Stomach (tissue), 8 donors: ENCODE measurements at regions not wholly inside any gene's neighbourhood (a gene's known extent, or its start where the extent isn't known, plus 50 kb on each side); places are given as distances from the start of the nearest gene placed in this dataset.

Experiments
- DNase-seq, 2 donors: peaks; one replicate each; pipeline versions ENCODE4 v3.0.0 to v3.0.0-alpha.2; 2013 to 2019
- H3K27ac ChIP-seq, 5 donors: fragments of 200-600 bp in 4 of 5; sonication (generic) in 4 of 5; one replicate each; pipeline ENCODE4 v1.5.1; 2013 to 2019; ENCODE audit warnings: mild to moderate bottlenecking in 1 of 5, moderate library complexity in 1 of 5
- H3K27me3 ChIP-seq, 3 donors: fragments of 200-600 bp; sonication (generic); one replicate each; pipeline ENCODE4 v1.5.1; 2017 to 2019; ENCODE audit warnings: mixed run types in 1 of 3
- H3K36me3 ChIP-seq, 4 donors: fragments of 200-600 bp; sonication (generic); 1 replicate in 3 of 4; 2 replicates in 1 of 4; pipeline ENCODE4 v1.5.1; 2016 to 2019
- H3K4me1 ChIP-seq, 4 donors: fragments of 200-600 bp; sonication (generic); one replicate each; pipeline ENCODE4 v1.5.1; 2016 to 2019
- H3K4me3 ChIP-seq, 4 donors: fragments of 200-600 bp; sonication (generic) in 3 of 4; one replicate each; pipeline ENCODE4 v1.5.1; 2016 to 2019; ENCODE audit warnings: mild to moderate bottlenecking in 1 of 4
- H3K9me3 ChIP-seq, 4 donors: fragments of 200-600 bp; sonication (generic); one replicate each; pipeline ENCODE4 v1.5.1; 2016 to 2019
- EP300 ChIP-seq: sonication (generic); formaldehyde crosslinking; IDR thresholded peaks from one replicate; pipeline ENCODE4 v1.6.1; 2017; ENCODE audit warnings: antibody characterized with exemption
- POLR2A ChIP-seq, 4 donors: fragments of 450-650 bp; IDR thresholded peaks; one replicate each; pipeline ENCODE4 v1.6.1; 2016; ENCODE audit warnings: antibody characterized with exemption in 4 of 4, control low read depth in 2 of 4, mild to moderate bottlenecking in 1 of 4, moderate library complexity in 1 of 4
- POLR2AphosphoS5 ChIP-seq, 3 donors: sonication (generic); formaldehyde crosslinking; IDR thresholded peaks; one replicate each; pipeline ENCODE4 v1.6.1; 2016; ENCODE audit warnings: antibody characterized with exemption in 3 of 3
- WGBS, 5 donors: extraction: QIAGEN DNeasy Blood & Tissue Kit in 3 of 5; methylation state at CpG; one replicate each; pipeline versions ENCODE4 v1.1.5 to v1.1.7; 2013 to 2018; 5-methylcytosine and 5-hydroxymethylcytosine counted together
- intact Hi-C: fragments of 100-400 bp; cut with DNase I; formaldehyde crosslinking; loops from one replicate; pipeline ENCODE4 v1.15.1; 2023; ENCODE audit warnings: low total_unique reads
- TF ChIP-seq, protein P1 (sequence below), 7 experiments: fragments of 450-650 bp in 4 of 7; fragments of 200-600 bp in 3 of 7; sonication (generic) in 3 of 7; IDR thresholded peaks; one replicate each; pipeline ENCODE4 v1.5.1; 2016 to 2019; ENCODE audit warnings: antibody characterized with exemption in 7 of 7, control low read depth in 2 of 7, mild to moderate bottlenecking in 1 of 7
- donor health status: healthy with polysubstance abuse.
- donor health status: Bipolar disorder and iron deficiency.
- donor health status: healthy.

DNA sequence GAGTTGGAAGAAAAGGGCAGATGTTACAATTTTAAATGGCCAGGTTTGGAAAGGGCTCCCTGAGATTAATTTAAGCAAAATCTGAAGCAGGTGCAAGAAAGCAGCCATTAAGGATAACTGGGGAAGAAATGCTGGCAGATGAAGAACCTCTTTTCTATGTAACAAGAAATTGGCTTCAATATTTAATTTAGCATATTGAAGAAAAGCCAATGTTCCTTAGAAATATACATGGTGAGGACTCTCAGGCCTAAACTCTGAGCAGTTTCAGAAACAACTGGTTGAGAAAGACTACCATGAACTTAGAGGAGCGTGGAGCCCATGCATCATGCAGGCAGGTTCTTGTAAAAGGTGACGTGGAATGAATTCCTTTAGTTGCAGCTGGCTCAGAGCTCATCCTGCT lies 152.8 kb downstream of the LRIG3 start:
- WGBS, 5 donors: 69 to 87% (median 74%) methylated on average over 2 of the region's 2 CpGs
- H3K27ac ChIP-seq: no peak overlapping the region
- intact Hi-C loops: no loop called here

DNA sequence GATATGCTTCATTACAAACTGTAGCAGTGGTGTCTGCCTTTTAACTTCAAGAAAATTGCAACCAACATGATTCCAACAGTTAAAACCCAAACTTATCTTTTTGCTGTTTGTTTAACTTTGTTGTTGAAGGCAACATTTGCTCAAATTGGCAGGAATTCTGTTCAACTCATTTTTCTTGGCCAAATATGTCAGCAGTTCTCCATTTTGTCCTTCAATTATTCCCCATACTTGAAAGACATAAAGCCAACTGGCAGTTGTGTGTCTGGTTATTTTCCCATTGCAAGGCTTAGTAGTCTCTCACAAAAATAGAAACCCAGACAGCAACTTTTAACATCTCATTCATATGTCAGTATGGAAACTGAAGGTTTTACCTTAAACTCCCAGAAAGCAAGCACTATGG lies 146.3 kb downstream of the LRIG3 start:
- peaks cover 0 to 9% (median 0%) of the 10 kb centered on the region in 4 donors for H3K9me3 ChIP-seq
- no peaks in the 10 kb centered on the region for H3K36me3 ChIP-seq
- intact Hi-C loops: no loop called here
- H3K4me3 ChIP-seq: no peak overlapping the region
- H3K4me1 ChIP-seq: peaks cover 0 to 9% (median 0%) of the 10 kb centered on the region in 4 donors
- TF ChIP-seq POLR2A (IDR thresholded peaks at IDR 0.05) (no peak), POLR2AphosphoS5 (IDR thresholded peaks at IDR 0.05) (no peak), EP300 (no peak)
- TF ChIP-seq, protein P1, sequence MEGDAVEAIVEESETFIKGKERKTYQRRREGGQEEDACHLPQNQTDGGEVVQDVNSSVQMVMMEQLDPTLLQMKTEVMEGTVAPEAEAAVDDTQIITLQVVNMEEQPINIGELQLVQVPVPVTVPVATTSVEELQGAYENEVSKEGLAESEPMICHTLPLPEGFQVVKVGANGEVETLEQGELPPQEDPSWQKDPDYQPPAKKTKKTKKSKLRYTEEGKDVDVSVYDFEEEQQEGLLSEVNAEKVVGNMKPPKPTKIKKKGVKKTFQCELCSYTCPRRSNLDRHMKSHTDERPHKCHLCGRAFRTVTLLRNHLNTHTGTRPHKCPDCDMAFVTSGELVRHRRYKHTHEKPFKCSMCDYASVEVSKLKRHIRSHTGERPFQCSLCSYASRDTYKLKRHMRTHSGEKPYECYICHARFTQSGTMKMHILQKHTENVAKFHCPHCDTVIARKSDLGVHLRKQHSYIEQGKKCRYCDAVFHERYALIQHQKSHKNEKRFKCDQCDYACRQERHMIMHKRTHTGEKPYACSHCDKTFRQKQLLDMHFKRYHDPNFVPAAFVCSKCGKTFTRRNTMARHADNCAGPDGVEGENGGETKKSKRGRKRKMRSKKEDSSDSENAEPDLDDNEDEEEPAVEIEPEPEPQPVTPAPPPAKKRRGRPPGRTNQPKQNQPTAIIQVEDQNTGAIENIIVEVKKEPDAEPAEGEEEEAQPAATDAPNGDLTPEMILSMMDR (IDR thresholded peaks at IDR 0.05): no peak
- no peak overlapping the region for H3K27ac ChIP-seq
- H3K27me3 ChIP-seq: no peaks in the 10 kb centered on the region
- no peak for DNase-seq

More for the DNA sequence above, 152.8 kb downstream of the LRIG3 start:
- TF ChIP-seq EP300 (no peak), POLR2AphosphoS5 (IDR thresholded peaks at IDR 0.05) (no peak), POLR2A (IDR thresholded peaks at IDR 0.05) (no peak)
- TF ChIP-seq, protein P1 (IDR thresholded peaks at IDR 0.05): no peak
- Histone ChIP-seq H3K36me3 (no peaks in the 10 kb centered on the region), H3K9me3 (peaks cover 0 to 12% (median 0%) of the 10 kb centered on the region in 4 donors), H3K4me3 (no peak overlapping the region), H3K4me1 (peaks cover 0 to 28% (median 10%) of the 10 kb centered on the region in 4 donors), H3K27me3 (no peaks in the 10 kb centered on the region)
- DNase-seq: no peak

DNA sequence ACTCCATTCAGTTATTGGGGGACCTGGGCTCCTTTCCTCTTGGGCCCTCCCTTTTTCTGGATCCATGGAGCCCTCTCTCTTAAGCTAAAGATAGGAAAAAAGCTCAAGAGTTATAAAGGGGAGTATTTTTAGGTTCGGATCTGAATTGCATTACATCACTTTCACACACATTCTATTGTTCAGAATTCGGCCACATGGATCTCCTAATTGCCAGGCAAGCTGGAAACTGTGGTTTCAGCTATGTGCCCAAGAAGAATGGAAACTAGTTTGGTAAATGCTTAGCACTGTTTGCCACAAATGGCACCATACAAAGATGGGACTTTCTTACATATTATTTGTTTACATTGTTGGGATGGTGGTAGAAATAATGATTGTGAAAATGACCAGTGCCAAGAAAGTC lies 145.6 kb downstream of the LRIG3 start:
- Histone ChIP-seq H3K36me3 (no peaks in the 10 kb centered on the region), H3K27ac (no peak overlapping the region), H3K4me1 (peaks cover 0 to 9% (median 0%) of the 10 kb centered on the region in 4 donors), H3K9me3 (peaks cover 0 to 1% (median 0%) of the 10 kb centered on the region in 4 donors), H3K27me3 (no peaks in the 10 kb centered on the region), H3K4me3 (no peak overlapping the region)
- WGBS, 5 donors: 65 to 80% (median 72%) methylated on average over 2 of the region's 2 CpGs
- intact Hi-C loops: no loop called here
- DNase-seq: no peak
- TF ChIP-seq EP300: no peak
- TF ChIP-seq, protein P1 (IDR thresholded peaks at IDR 0.05): no peak
- no peak for TF ChIP-seq POLR2AphosphoS5 (IDR thresholded peaks at IDR 0.05)
- TF ChIP-seq POLR2A (IDR thresholded peaks at IDR 0.05): no peak

DNA sequence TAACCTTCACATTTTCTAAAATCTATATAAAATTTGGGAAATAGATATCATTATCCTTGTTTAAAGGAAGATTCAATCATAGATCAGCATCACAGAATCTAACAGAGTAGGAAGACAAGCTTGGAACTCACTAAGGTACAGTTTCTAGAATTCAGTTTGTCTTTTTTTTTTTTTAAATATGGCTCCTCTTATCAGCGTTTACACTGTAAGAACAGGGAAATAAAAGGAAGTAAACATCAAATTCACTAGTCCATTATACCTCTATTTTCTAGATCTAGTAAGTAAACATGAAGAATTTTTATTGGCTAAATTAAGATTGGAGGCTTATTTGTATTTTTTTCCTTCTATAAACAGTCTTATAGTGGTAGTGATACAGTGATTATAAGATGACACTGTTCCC lies 144.9 kb downstream of the LRIG3 start:
- WGBS, 5 donors: 26 to 49% (median 34%) methylated on average over 1 of the region's 1 CpG
- peaks cover 0 to 9% (median 0%) of the 10 kb centered on the region in 4 donors for H3K4me1 ChIP-seq
- H3K36me3 ChIP-seq: no peaks in the 10 kb centered on the region
- intact Hi-C loops: no loop called here
- no peak for DNase-seq
- TF ChIP-seq, protein P1 (IDR thresholded peaks at IDR 0.05): no peak
- no peak for TF ChIP-seq POLR2A (IDR thresholded peaks at IDR 0.05)
- TF ChIP-seq EP300: no peak
- no peaks in the 10 kb centered on the region for H3K9me3 ChIP-seq
- no peak overlapping the region for H3K4me3 ChIP-seq
- no peak overlapping the region for H3K27ac ChIP-seq
- H3K27me3 ChIP-seq: no peaks in the 10 kb centered on the region
